ENCODE measurements at regions not wholly inside any gene's neighbourhood (a gene's known extent, or its start where the extent isn't known, plus 50 kb on each side); places are given as distances from the start of the nearest gene placed in this dataset.

DNA sequence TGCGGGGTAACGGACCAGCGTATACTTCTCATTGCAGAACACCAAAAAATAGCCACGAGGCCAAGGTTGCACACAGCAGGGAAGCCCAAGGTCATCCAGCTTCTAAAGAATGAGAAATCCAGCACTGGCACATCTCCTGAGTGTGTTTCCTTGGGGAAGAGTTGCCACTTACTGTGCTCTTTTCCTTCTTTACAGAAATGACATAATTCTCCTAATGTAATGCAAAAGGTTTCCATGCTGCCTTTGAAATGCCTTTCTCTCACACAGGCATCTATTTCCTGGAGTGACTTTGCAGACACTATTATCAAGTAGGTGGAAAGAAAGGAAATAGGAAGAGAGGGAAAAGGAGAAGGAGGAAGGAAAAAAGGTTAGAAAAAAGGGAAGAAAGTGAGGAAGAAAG lies 862.1 kb upstream of the CELF4 start:
- DNase-seq (ENCODE audit: low read depth in 2 of 2): no peak

DNA sequence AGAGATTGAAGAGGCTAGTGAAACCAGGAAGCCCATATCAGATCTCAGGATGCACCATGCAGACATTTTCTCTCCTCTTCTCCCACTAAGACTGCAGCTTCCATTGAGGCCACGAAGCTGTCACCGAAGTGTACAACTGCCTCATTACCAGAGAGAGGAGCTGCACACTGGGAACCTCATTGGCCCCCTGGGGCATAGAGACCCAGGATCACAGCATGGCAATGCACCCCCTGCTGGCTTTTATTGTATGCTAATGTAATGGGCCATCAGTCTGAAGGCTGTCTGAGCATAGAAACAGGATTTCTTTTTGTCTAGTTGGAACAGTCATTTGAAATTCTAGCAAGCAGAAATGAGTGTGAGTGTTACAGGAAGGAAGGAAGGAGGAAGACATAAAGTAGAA lies 861.6 kb upstream of the CELF4 start:
- DNase-seq (ENCODE audit: low read depth in 2 of 2): no peak

DNA sequence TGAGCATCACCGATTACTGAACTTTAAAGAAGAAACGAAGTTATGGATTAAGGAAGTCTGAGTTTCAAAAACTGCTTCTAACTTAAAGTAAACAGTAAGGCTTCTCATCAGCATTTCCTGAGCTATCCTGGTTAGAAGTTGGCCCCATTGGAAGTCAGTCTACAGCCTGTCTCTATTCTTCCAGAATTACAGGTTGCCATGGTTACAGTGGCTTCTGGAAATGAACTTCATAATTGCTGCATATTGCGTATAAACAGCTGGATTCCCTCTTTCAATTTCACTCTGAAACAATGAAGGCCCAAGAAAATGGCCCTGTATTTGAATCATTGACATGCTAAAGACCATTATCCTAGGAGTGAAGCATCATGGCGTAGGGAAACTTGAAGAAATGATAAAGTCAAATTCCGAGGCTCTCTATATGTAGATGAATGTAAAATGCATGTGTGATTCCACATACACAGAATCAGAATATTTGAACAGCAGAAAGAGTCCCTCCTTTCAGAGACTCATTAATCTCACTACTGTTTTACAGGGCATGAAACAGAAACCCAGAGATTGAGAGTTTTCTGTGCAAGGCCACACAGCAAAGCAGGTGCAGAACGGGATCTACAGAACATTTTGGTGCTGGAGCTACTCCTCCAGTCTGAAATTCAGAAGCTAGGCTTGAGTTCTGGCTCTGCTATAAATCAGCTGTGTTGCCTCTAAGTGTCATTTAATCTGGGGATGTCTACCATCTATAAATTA lies 856.4 kb upstream of the CELF4 start:
- no peak for DNase-seq (ENCODE audit: low read depth in 2 of 2)

DNA sequence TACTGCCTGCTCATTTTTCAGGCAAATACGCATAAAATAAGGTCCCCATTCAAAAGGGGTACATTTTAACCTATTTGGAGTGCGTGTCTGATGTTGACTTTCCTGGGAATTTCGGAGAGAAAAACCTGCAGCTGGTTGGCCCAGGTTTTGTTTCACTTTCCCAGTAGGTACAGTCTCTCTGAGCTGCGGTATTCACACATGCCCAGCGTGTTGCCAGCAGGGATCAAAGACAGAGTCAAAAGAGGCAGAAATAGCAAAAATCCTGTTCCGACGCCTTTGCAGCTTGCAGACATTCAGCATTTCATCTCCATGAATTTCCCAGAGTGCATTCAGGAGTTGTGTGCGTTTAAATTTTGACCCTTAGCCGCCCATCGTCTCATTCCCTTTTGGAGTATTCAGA lies 855.4 kb upstream of the CELF4 start:
- no peak for DNase-seq (ENCODE audit: low read depth in 2 of 2)

DNA sequence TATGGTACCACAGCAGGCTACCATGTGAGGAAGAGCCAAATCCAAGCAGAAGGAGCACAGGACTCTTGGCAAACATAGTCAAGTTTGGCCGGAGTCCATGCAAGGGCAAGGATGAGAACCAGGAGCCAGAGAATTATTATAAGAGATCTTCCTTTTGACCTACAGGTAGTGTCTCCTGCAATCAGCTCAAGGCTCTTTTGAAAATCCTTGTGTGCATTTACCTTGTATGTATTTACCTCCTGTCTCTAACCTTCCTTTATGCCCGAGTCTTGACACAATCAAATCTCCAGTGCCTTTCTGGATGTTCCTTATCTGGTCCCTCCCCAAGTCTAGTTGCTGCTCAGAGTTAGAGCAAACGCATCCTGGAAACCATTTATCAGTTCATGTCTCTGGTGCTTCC lies 855.0 kb upstream of the CELF4 start:
- DNase-seq (ENCODE audit: low read depth in 2 of 2): no peak

DNA sequence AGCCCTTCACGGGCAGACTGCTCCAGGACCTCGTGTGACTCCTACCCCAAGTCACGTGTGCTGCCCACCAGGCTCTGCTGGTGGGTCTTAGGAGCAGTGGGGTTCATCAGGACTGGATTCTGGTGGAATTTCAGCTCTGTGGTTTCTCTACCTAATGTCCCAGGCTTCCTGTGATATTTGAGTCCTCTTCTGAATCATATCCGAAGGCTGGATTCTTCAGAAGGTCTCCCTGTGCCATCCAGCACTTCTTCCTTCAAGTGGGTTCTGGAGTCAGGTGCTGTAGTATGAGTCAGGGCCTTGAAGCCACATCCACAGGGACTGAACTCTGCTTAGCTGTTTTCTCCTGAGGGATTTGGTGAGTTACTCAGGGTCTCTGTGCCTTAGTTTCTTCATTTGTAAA lies 850.2 kb upstream of the CELF4 start:
- DNase-seq (ENCODE audit: low read depth in 2 of 2): no peak

DNA sequence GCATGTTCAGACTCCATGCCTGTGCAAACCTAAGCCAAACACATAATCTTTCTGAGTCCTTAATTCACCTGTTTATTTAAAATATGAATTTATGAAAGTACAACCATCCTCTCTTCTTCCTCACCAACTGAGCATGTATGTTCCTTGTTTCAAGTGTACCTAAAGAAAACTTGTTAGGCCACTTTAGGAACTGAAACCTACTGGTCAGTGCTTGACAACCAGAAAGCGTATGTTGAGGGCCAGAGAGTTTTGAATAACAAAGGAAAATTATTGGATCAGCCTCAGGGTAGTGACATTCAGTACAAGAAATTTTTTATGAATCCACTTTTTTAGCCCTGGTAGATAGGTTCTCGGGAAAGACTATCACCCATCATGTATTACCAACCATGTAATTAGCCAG lies 847.6 kb upstream of the CELF4 start:
- no peak for DNase-seq (ENCODE audit: low read depth in 2 of 2)

DNA sequence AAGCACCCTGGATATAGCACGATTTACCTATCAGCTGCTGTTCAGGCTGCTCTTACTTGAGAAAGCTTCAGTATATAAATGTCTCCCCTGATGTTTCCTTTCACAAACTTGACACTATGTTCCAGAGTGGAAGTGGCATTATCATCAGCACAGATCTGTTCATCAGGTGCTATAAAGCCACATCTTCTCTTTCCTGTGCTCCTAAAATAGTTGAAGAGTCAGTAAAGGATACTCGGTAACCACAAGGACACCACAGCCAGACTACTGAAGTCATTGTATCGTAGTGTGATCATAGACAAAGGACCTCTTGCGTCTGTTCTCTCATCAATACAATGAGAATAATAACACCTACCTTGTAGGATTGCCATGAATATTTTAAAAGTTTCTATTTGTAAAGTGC lies 841.0 kb upstream of the CELF4 start:
- no peak for DNase-seq (ENCODE audit: low read depth in 2 of 2)

DNA sequence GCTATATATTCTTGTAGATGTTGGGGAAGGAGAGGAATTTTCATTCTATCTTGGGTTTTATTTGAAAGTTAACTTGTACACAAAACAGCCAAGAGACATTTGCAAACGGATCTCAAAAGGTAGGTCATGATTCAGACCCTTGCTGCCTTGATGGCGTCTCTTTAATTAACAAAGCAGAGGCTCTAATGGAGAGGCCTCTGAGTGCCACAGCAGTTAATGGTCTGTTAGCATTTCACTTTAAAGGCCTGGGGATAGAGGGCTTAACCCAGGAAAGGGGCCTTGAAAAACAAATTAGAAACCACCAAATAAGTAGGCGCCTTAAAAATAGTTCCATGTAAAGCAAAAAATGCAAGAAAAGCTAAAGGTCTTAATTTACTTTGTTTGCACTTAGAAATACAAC lies 836.9 kb upstream of the CELF4 start:
- DNase-seq (ENCODE audit: low read depth in 2 of 2): no peak

DNA sequence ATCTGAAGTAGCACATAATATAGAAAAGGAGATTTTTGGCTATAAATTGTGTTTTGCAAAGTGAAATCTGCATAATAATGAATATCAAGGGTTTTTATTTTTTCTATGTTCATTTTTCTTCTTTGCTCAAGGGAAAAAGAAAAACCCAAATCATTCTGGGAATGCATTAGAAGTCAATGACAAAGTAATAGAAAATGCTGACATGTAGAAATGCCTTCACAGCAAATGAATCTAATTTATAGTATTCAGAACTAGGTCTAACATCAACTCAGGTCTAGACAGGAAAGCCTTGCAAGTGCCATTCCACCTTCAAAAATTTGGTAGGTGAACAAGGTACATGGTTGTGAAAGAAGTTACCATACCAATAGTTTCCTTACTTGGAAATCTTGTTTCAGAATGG lies 831.5 kb upstream of the CELF4 start:
- no peak for DNase-seq (ENCODE audit: low read depth in 2 of 2)

DNA sequence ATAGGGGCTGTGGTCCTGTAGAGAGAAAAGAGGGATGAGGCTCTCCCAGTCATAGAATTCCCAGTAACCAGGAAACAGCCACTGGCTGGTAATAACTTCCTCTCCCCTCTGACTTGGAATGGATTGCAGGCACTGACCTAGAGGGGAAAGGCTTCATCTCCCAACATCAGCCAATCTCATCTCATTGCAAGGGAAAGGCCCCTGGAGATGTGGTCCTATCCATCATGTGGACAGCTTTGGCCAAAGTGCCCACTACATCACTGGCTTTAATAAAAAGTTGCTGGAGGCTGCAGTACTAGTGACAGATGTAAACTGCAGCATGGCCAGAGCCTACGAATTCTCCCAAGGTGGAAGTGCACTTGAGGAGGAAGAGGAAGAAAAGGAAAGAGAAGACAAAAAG lies 820.5 kb upstream of the CELF4 start:
- DNase-seq (ENCODE audit: low read depth in 2 of 2): no peak

DNA sequence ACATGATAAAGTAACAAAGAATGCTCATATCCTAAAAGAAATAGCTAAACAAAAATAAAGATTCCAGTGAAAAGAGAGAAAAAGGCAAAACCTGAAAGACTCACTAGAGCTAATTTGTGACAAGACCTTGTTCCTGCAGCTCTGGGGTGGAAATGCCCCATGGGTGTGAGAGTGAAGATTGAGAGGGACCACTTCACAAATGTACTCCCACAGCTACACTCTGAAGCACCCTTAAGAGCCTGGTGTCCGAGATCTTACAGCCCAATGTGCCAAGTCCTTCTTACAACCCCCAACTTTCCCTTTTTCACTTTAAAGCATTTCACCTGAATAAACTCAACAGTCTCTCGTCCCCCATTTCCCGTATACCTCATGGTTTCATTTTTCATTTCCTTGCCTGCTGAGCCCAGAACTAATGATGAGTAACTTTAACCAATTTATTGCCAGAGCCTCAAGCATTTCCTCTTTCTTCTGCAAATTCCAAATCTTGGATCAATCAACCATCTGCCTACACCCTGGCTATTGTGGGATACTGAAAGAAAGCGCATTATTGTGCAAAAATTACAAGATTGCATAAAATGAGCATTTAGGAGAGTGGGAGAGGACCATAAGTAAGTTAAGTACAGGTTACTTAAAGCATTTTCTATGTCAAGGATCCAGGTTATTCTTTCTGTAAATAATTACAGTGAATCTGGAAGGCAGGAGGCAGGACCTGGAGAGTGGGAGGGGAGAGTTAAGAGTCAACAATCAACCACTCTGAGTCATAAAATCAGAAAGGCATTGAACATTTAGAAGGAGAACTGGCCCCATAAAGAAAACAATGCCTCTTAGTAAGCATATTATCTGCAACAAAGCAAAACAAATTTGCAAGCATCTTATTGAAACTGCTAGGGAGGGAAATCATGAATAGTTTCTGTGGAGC lies 804.4 kb upstream of the CELF4 start:
- no peak for DNase-seq (ENCODE audit: low read depth in 2 of 2)

DNA sequence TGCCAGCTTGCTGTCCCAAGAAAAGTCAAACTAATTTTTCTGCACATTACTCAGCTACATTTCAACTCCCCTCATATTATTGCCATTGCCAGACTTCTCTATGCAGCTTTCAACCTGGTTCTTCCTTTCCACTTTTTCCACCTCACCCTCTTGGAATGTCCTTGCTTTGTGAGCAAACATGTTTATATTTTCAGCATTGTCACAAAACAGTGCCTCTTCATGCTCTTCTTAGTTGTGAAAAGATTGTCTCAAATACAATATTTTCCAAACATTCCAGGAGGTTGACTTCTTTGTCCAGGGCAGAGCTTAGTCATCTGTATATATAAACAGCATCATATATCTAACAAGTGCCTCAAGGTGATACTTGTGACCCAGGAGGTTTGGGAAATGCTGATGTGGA lies 803.3 kb upstream of the CELF4 start:
- DNase-seq (ENCODE audit: low read depth in 2 of 2): no peak

DNA sequence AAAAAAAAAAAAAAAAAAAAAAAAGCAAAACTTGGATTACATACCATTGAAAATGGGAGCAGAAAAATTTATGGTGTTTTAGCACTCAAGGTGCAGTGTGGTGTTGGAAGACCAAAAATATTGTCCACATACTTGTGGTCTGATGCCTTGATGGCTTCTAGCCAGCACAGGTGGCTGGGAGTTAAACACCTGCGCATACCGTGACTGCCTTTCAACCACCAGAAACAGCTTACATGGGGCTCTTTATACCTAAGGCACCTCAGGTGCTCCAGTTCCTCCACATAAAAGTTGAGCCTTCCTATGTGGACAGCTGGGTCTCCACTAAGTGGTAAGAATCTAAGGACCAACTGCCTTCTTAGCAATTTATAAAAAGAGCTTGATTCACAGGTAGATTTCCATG lies 802.6 kb upstream of the CELF4 start:
- DNase-seq (ENCODE audit: low read depth in 2 of 2): no peak

DNA sequence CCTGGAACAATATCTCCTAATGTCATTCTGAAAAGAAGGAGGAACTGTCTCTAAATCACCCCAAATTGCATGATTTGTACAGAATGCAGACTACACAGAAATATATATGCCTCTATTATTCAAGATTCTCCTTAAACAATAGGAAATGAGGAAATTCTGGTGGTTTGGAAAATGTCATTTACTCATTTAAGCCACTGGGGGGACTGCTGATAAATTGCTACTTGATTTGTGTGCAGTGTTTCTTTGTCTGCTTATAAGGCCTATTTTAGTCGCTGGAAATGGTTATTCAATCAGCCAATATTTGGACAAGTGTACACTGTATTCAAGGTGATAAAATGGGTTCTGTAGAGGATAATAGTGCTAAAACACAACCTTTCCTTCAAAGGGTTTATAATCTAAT lies 801.9 kb upstream of the CELF4 start:
- DNase-seq (ENCODE audit: low read depth in 2 of 2): no peak

DNA sequence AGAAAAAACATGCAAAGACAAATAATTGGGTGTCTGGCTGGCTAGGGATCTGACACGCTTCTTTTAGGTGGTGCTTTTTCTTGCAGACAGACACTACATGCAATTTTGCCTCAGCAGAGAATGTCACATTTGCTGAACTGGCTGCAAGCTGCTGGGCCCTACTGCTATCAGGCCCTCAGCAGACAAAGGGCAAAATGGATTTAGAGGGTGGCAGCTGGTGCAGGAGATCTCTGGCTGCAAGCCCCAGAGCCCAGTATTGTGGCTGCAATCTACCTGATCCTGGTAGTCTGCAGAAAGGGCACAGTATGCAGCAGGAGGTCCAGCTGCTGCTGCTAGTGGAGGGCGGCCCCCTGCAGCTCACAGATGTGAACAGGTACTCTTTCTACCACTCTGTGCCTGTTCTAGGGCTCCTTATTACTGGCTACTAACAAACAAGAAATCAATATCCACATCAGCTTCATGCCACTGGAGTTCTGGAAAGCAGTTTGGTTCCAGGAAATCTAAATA lies 796.7 kb upstream of the CELF4 start:
- DNase-seq (ENCODE audit: low read depth in 2 of 2): no peak

DNA sequence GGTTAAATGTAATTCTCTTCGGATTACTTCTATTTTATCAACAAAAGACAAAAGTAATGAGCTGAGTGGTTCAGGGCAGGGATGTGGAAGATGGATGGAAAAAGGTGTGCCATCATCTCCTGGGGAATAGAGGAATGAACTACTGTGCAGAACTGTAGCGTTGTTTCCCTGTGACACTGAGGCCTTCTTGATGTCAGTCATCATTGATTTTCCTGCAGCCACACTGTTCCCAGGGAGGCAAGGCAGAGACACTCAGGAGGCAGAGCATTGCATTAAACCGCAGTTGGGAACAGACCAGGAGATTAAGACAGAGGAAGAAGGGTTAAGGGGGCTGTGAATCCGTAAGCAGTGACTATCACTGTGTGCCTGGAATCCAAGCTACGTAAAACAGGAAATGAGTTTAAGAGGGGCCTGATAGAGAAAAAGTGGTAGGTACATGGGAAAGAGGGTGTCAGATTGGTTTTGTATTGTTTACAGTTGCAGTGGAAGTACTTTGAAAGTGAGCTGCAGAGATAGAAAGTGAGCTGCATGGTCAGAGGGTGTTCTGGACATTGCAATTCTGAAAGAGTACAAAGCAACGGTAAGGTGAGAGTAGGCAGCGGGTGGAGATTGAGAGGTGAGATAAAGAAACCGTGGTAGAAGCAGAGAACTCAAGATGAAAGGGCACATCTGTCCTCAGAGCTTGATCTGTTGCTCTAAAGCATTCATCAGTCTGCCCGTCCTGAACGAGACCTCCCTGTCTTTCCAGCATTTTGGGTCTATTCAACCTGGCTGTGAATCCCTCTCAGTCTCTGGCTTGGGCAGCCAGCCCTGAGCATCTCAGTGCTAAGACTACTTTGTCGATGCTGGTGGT lies 793.4 kb upstream of the CELF4 start:
- DNase-seq (ENCODE audit: low read depth in 2 of 2): no peak

DNA sequence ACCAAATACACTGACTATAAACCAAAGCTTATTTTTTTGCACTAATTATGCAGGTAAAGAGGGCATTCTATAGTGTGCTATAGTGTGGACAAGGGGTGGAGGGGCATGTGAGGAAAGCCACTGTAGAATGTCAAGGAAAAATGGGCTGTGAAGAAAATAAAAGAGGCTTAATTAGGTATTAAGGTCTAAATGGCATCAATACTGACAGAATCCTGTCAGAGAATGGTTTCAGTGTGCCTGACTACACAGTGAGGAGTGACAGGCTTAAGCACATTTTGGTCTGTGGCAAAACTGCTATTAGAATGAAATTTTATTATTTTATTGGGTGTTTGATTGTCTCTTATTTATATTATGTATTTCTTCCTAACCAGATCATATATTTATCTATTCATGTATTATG lies 787.6 kb upstream of the CELF4 start:
- DNase-seq (ENCODE audit: low read depth in 2 of 2): no peak

DNA sequence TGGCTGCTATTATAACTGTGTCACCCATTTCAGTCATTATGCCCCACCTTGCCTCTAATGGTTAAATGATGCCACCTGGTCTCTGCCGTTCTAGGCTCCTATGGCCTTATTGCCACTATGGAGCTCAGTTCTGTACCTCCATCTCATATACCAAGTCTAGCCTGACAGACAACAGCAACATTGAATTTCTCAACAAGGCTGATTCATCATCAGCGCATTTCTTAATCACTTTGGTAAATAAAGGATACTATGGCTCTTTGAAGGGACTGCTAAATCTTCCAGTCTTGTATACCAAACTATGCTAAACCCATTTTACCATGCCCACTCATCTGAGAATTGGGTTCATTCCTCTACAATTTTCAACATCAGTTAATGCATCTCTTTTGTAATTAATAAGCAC lies 784.5 kb upstream of the CELF4 start:
- no peak for DNase-seq (ENCODE audit: low read depth in 2 of 2)

DNA sequence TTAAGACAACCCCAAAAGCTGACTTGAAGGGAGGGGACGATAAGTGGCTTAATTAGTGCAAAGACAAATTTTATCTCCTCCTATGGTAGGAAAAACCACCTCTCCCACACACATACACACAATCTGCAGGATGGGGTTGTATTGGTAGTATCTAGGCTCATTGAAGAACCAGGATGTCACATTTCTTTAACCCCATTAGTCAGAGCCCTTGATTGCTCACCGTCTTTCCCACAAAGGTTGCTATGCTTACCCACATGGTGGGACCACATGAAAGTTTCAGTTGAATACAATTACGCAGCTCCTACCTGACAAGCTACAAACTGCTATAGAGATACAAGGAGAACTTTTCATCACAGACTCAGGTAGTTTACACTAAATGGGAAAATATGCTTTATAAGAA lies 765.0 kb upstream of the CELF4 start:
- DNase-seq (ENCODE audit: low read depth in 2 of 2): no peak

DNA sequence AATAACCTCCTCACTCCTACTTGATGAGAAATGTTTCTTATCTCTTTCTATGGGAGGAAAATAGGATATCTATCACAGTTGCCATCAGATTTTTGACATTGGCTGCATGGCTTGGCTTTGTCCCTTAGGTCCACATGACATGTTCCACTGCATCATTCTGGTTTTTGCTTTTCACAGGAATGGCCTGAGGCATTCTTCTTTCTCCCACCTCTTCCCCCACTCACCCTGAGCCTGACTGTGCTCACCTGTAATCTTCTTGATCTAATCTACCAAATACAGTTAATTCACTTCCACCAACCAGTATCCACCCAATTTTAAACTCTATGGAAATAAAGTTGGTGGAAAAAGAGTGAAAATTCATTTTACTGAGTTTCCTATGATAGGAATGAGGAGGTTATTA lies 763.5 kb upstream of the CELF4 start:
- no peak for DNase-seq (ENCODE audit: low read depth in 2 of 2)

DNA sequence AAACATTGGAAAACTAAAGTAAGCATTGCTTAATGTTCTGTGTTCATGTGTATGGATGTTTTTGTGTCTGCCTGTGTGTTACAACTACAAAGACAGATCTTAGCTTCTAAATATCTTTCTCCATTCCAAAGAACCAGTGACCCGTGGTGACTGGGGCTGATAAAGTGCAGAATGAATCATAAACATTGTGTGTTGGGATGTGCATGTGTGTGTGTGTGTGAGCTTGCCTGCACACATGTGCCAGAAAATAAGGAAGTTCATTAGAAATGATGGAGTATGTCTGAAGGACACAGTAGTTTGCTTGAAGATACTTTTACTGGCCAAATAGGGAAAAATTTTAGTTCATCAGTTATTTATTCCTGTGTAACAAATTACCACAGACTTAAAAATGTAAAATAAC lies 756.6 kb upstream of the CELF4 start:
- DNase-seq (ENCODE audit: low read depth in 2 of 2): no peak

Data from stimulated activated CD4-positive, alpha-beta T cell treated with anti-CD3 and anti-CD28 coated beads, Interleukin-1b, Interleukin-23, amount 100 ng/mL, for 1 hour (primary cell).